ENCODE measurements at regions not wholly inside any gene's neighbourhood (a gene's known extent, or its start where the extent isn't known, plus 50 kb on each side); places are given as distances from the start of the nearest gene placed in this dataset.
"Not testable (repeated sequence)": the region's sequence is repeated elsewhere in the genome, so short reads cannot be mapped to it uniquely, and the experiment has no call there.

DNA sequence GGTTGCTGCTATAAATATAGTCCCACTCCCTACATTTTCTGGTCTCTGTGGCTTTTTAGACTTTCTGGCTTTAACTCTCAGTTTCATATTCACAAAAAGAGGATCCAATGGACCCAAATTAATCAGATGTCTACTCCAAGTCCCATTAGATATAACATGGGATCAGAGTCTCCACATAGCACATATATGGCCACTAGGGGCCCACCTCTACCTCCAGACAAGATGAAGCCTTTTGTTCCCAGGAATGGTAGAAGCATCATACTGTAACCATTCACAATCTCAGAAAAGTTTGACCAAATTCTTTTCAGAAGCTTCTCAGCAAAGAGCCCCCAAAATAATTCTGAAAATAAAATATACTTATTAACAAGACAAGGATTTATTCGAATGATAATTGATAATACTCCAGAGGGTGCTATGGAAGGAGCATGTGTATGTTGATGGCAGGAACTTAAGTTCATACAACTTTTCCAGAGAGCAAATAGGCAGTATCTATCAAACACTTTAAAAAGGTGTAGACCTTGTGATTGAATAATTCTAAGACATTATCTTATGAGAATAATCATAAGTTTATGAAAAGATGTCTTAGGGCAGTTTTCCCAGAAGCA, 382.3 kb upstream of the CRIM1 start:
- ChIA-PET CTCF (no interaction called here), POLR2A (no interaction called here)

DNA sequence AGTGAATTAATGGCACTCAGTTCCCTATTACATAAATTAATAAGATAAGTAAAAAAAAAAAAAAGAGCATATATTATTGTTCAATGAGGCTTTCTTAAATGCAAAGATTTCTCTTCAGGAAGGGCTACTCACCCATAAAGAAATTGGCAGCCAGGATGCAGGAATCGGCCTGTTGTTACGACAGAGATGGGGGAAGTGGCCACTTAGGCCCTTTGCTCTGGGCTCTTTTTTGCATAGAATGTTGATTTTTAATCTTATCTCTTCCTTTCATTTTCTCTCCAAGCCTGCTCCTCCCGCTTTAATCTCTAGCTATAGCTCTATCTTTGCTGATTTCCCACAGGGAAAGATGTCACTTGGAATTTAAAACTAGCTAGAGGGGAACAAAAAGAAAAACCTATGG, 391.8 kb upstream of the CRIM1 start:
- CTCF ChIA-PET, result no interaction called here
- POLR2A ChIA-PET, result no interaction called here

DNA sequence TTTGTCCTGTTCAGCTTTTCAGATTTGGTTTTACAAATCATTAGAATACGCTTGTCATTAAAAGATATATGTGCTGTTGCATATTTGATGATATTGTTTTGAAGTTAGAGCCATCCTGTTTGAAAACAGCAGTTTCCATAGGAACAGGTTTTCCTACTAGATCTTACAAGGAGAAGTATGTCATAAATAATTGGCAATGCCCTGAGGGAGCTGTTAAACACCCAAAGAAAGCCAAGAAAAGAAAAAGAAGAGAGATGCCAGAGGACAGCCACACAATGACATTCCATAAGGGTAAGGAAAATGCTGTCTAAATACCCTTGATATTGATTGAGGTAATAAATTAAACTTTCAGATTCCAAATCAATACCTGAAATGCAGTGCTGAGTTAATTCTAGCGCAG, 392.2 kb upstream of the CRIM1 start:
- POLR2A ChIA-PET, result no interaction called here
- CTCF ChIA-PET, result no interaction called here

DNA sequence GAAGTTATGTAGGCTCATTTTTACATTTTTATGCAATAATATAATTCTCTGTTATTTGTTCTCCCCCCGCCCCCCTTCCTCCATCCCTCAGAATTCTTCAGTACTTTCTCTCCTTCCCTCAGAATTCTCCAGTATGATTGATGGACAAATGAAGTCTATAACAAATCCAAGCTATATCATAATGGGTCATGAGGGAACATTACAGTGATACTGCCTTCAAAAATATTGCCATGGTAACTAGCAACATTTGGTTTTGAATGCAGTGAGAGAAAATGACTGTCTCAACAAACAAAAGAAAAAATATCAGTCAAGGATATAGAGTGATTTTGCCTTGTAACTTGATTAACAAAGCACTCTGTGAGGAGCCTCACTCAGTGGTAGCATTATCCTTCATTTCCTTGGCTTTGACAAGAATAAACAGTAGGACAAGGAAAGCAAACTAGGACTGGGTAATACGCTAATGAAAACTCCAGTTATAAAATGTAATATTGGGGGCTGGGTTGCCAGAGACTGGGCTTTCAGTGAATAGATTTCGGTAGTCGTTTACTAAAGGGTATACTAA, 392.9 kb upstream of the CRIM1 start:
- ChIA-PET CTCF (no interaction called here), POLR2A (no interaction called here)

DNA sequence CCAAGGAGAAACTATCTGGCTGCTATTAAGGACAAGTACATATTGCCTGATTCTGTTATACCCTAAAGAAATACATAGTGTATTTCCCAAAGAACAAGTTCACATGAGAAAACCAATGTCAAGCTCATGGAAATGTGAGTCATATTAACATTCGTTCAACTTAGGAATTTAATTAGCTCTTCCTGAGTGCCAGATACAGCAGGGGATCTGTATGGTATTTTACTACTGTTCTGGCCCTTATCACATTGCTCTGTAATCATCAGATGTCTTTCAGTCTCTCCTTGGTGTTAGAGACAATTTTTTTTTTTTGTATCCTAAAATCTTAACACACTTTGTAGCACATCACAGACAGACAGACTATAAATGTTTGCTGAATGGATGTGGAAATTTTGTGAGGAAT, 395.0 kb upstream of the CRIM1 start:
- POLR2A ChIA-PET, result no interaction called here
- CTCF ChIA-PET, result no interaction called here

DNA sequence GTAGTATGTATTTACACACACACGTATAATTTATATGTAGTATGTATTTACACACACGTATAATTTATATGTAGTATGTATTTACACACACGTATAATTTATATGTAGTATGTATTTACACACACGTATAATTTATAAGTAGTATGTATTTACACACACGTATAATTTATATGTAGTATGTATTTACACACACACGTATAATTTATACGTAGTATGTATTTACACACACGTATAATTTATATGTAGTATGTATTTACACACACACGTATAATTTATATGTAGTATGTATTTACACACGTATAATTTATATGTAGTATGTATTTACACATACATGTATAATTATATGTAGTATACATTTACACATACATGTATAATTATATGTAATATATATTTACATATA, 398.5 kb upstream of the CRIM1 start:
- POLR2A ChIA-PET, result not testable (repeated sequence)

DNA sequence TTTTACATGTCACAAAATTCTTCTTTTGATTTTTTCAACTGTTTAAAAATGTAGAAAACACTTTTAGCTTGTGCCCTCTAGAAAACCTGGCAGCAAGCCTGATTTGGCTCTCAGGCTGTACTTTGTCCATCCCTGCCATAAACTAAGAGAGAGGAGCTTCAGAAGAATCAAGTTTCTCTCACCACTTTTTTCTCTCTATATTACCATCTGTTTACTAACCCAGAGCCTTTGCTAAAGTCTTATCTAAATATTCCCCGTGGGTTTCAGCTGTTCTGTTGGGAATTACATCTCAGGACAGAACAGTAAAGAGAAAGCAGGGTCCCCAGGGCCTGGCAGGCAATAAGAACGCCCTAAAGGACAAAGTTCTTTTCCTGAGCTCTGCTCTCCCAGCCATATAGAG, 409.1 kb upstream of the CRIM1 start:
- ChIA-PET POLR2A (no interaction called here), CTCF (interaction anchor here (0.7 kb wide), 1 partner anchor 311 kb away, joined by 3 read pairs; no protein-coding TSS in a partner anchor)

More for the DNA sequence above, 398.5 kb upstream of the CRIM1 start:
- CTCF ChIA-PET, result not testable (repeated sequence)

DNA sequence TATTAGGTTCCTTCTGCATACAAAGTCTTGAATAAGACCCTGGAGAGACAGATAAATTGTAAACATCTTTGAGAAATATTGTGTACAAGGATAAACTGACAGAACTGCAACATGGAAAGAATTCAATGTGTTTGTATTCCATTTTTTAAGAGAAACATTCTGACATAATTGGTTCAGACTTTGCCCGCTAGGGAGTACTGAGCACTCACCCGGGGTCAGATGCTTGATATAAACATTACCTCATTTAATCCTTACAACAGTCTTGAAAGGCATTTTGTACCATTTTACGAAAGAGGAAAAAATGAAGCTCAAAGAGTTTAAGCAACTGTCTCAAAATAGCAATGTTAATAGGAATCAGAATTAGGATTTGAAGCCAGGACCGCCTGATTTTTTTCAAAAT, 416.7 kb upstream of the CRIM1 start:
- ChIA-PET POLR2A (no interaction called here), CTCF (no interaction called here)

DNA sequence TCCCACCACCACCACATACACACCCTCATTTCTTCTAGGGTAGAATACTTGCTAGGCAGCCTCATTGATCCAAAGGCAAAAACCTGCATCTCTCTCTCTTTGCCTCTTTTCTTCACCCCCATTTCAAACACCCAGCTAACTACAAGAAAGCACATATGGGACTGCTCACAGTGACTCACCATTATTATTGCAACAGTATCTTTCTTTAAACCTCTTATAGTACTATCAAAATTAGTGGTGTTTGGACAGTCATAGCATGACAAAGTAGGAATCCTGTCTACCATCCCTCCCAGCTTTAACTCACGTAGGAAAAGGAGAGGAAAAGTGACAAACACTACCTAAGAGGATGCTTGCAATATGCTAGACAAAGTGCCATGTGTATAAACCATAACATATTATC, 422.5 kb upstream of the CRIM1 start:
- CTCF ChIA-PET, result no interaction called here

DNA sequence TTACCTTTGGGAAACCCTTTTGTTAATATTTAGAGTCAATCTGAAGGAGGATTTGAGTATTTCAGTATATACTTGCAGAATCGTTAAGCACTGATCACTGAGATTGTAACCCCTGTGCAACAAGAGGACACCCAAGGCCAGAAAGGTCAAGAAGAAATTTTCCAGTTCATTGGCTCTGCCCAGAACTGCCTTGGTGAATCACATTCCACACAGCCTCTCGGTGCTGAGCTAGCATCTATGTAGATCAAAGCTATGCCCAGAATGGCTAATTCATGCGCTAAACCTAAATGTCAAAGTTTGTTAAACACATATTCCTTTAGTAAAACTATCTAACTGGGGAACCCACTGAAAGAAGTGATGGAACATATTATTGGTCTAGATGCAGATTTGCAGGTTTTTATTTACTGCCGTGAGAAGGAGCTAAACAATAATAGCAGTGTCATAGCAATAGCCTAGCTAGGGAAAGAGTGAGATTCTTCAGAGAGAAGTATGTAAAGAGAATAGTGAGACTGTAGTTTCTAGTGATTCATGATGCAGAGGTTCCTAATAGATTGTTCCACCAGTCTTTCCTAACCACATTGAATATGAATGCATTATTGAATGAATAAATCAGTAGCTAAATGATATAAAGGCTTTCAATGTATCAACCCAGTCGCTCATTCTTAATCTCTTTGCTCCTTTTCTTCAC, 423.2 kb upstream of the CRIM1 start:
- POLR2A ChIA-PET, result no interaction called here
- CTCF ChIA-PET, result no interaction called here

More for the DNA sequence above, 422.5 kb upstream of the CRIM1 start:
- POLR2A ChIA-PET, result no interaction called here

DNA sequence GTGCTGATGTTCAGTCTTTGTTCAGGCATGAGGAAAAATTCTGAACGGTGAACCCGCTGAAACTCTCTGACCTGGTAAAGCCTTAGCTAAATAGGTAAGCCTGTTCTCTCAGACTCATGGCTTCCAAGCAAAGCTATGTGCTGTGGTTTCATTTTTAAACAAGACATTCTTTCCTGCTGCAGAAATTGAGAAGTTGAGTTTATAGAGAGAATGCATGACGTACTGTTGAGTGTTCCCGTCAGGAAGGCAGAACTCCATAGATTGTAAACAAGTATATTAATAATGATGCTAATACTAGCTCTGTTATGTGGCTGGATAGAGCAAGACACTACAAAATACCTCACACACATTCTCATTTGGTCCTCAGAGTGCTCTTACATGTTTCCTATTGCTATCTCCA, 424.0 kb upstream of the CRIM1 start:
- CTCF ChIA-PET, result no interaction called here
- POLR2A ChIA-PET, result no interaction called here

DNA sequence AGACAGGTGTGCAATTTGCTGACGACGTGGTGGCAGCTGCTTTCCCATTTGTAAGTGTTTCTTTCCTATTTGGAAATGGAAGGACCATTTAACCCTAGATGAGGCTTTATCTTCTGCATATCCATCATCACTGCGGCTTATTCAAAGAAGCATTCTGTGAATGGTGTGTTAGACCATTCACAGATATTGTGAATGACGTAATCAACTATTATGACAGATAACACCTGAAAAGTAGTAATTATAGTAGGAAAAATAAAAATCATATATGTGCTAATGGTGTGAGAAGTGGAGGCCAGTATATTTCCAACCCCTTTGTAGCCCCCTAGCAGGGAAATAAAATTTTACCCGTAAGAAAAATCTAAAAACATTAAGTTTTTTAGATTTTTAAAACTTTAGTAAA, 424.5 kb upstream of the CRIM1 start:
- POLR2A ChIA-PET, result no interaction called here
- CTCF ChIA-PET, result no interaction called here

DNA sequence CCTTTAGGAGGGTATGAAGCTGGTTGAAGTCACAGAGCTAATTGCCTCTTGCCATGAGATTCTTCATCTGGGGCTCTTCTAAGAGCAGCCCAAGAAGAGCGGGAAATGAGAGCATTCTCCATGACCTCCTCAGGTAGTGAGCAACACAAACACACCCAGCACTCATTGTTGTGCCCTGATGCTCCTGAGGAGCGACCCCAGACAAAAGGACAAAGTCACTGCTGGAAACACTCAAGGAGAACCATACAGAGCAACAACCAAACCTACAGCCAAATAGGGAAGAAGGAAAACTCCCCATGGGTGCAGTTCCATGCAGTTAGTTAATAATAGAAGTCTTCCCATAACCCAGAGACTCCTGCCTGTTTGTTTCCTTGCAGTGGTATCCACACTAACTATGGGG, 426.0 kb upstream of the CRIM1 start:
- CTCF ChIA-PET, result no interaction called here
- POLR2A ChIA-PET, result no interaction called here

DNA sequence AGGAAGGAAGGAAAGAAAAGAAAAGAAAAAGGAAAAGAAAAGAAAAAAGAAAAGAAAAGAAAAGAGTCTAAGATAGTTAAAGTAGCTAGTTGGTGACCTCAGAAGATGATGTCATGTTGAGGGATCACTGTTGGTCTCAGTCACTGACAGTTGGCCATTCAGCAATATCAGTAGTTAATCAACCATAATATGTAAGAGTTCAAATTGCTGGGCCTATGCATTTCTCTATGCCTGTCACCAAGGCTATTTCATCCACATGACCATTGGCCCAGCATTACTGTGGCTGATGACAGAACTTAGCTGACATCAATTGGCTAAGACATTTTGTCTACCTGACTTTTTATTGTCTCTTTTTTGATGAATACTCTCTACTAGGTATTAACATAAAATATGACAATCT, 435.5 kb upstream of the CRIM1 start:
- CTCF ChIA-PET, result no interaction called here
- POLR2A ChIA-PET, result no interaction called here

DNA sequence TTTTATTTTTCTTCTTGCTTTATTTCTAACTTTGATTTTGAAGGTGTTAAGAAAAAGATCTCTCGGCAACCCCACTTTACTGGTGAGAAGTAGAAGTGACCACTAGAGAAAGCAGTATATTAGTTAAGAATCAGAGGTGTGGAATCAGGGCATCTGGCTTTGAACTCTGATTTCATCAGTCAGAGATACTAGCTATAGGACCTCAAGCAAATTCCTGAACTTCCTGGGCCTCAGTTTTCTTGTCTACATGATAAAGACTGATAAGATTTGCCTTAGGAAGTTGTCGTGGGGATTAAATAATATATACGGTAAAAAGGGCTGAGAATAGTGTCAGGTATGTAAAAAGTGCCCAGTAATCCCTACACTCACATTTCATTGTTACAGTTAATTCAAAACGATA, 440.3 kb upstream of the CRIM1 start:
- POLR2A ChIA-PET, result no interaction called here
- CTCF ChIA-PET, result no interaction called here

DNA sequence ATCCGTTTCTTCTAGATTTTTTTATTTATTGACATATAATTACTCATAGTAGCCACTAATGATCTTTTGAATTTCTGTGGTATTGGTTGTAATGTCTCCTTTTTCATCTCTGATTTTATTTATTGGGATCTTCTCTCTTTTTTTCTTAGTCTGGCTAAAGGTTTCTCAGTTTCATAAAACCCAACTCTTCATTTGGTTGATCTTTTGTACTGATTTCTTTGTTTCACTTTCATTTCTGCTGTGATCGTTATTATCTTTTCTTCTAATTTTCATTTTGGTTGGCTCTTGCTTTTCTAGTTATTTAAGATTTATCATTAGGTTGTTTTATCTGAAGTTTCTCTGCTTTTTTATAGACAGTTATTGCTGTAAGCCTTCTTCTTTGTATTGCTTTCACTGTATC, 463.6 kb upstream of the CRIM1 start:
- ChIA-PET CTCF (no interaction called here), POLR2A (no interaction called here)

DNA sequence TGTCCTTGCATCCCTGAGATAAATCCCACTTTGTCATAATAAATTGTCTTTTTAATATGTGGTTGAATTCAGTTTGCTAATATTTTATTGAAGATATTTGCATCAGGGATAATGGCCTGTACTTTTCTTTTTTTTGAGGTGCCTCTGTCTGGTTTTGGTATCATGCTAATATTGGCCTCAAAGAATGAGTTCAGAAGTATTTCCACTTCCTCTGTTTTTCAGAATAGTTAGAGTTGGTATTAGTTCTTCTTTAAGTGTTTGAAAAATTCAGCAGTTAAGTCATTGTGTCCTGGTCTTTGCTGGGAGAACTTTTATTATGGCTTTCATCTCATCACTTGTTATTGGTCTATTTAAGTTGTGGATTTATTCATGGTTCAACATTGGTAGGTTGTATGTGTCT, 464.1 kb upstream of the CRIM1 start:
- POLR2A ChIA-PET, result no interaction called here

DNA sequence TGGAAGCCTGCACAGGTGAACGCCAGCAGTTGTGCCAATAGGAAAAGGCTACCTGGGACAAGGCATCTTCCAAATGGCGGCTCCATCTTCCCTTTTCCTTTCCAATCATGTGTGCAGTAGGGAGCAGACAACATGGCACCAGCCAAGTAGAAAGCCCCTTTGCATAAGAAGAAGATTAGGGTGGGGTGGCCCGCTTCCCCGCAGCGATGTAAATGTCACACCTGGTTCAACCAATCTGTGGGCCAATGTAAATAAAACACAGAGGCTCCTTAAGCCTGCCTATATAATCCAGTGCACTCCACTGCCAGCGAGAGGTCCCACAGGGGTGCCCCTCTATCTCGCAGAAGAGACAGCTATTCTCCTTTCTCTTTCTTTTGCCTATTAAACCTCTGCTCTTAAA, 468.4 kb upstream of the CRIM1 start:
- ChIA-PET POLR2A (no interaction called here), CTCF (no interaction called here)

More for the DNA sequence above, 464.1 kb upstream of the CRIM1 start:
- CTCF ChIA-PET, result no interaction called here

DNA sequence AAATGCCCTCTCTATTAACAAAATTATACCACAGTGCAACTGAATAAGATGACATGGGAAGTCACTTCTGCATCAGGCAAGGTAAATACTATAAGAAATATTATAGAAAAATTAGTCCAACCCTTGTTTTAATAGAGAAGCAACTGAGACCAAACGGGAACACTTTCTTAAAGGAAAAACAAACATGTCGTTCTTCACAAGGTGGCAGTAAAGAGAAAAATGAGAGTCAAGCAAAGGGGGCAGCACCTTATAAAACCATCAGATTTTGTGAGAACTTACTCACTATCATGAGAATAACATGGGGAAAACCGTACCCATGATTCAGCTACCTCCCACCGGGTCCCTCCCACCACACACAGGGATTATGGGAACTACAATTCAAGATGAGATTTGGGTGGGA, 481.7 kb upstream of the CRIM1 start:
- CTCF ChIA-PET, result no interaction called here
- POLR2A ChIA-PET, result no interaction called here

DNA sequence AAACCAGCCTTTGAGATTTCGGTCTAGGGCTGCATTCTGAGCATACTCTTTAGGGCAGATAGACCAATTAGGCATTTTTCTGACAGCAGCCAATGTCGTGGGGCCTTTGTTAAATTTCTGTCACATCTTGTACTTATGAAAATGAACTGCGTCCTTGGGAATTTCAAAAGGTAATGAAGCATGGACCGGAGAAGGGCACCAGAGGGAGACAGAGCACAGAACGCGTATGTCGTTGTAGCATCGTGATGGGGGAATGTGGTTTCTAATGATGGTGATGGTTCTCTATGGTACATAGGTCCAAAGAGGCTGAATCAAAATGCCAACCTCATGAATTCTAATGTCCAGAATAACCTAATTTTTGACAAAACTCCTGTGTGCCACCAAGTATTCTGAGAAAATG, 483.9 kb upstream of the CRIM1 start:
- CTCF ChIA-PET, result no interaction called here
- POLR2A ChIA-PET, result no interaction called here

DNA sequence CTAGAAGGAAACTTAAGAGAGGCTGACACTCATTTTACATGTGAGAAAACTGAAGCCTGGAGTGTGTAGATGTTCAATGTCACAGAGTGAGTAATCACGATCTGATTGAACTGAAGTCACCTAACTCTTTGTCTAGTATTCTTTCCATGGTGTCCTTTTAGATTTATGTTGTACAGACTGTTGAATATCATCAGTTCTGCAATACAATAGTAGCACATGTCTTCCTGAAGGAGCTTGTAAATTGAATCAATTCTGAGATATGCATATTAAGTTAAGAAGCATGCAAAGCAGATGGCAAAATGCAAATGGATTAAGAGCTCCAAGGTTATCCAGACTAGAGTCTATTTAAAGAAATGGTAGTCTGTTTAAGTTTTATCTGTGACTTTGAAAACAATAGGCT, 484.9 kb upstream of the CRIM1 start:
- CTCF ChIA-PET, result no interaction called here
- POLR2A ChIA-PET, result no interaction called here

DNA sequence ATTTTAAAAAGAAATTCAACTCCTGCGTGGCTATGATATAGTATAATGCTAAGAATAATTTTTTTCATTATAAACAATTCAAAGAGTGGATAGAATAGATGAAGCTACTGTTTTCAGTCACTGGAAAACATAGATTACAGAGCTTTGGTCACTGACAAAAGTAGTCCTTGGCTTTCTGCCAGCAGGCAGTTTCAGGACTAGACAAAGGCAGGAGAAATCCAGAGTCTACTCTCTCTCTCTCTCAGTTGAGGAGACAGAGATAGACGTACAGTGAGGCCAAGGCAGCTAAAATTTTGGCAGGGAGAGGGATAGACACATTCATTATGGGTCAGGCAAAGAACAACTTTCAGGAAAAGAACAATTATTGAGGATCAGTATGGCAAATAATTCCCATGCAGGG, 491.4 kb upstream of the CRIM1 start:
- ChIA-PET CTCF (no interaction called here), POLR2A (no interaction called here)
